ENCODE measurements at regions not wholly inside any gene's neighbourhood (a gene's known extent, or its start where the extent isn't known, plus 50 kb on each side); places are given as distances from the start of the nearest gene placed in this dataset.

GRCh38 chr11:91097083-91097482, 874.2 kb upstream of the CHORDC1 start:
- WGBS, 3 donors: 69 to 77% (median 74%) methylated on average over 2 of the region's 2 CpGs
- Histone ChIP-seq H3K27me3 (ENCODE audit: insufficient read depth in 3 of 3, low read length in 2 of 3) (no peaks in the 10 kb centered on the region), H3K36me3 (ENCODE audit: insufficient read depth in 1 of 2, low read depth in 1 of 2) (no peaks in the 10 kb centered on the region), H3K9me3 (no peaks in the 10 kb centered on the region), H3K4me1 (no peaks in the 10 kb centered on the region), H3K27ac (no peak overlapping the region), H3K4me3 (no peak overlapping the region)
- ATAC-seq: no peak
- intact Hi-C loops (cut with DNase I): no loop called here
- no peak for TF ChIP-seq CTCF (IDR thresholded peaks at IDR 0.05)
- DNase-seq: no peak

- no peaks in the 10 kb centered on the region for H3K4me1 ChIP-seq
- no peak for ATAC-seq
- no peaks in the 10 kb centered on the region for H3K27me3 ChIP-seq (ENCODE audit: insufficient read depth in 3 of 3, low read length in 2 of 3)
- no peak for TF ChIP-seq CTCF (IDR thresholded peaks at IDR 0.05)
- DNase-seq: no peak
- H3K36me3 ChIP-seq (ENCODE audit: insufficient read depth in 1 of 2, low read depth in 1 of 2): no peaks in the 10 kb centered on the region
- no peaks in the 10 kb centered on the region for H3K9me3 ChIP-seq
- H3K4me3 ChIP-seq: no peak overlapping the region
- intact Hi-C loops (cut with DNase I): no loop called here
- H3K27ac ChIP-seq: no peak overlapping the region
Measured at GRCh38 chr11:91093141-91093540, 870.3 kb upstream of the CHORDC1 start.

GRCh38 chr11:91091563-91091962, 868.7 kb upstream of the CHORDC1 start:
- no peak for DNase-seq
- Histone ChIP-seq H3K27ac (no peak overlapping the region), H3K4me3 (no peak overlapping the region), H3K4me1 (no peaks in the 10 kb centered on the region), H3K27me3 (ENCODE audit: insufficient read depth in 3 of 3, low read length in 2 of 3) (no peaks in the 10 kb centered on the region), H3K36me3 (ENCODE audit: insufficient read depth in 1 of 2, low read depth in 1 of 2) (no peaks in the 10 kb centered on the region), H3K9me3 (no peaks in the 10 kb centered on the region)
- no peak for ATAC-seq
- intact Hi-C loops (cut with DNase I): no loop called here
- no peak for TF ChIP-seq CTCF (IDR thresholded peaks at IDR 0.05)

- ATAC-seq: no peak
- Histone ChIP-seq H3K4me1 (no peaks in the 10 kb centered on the region), H3K27ac (no peak overlapping the region), H3K27me3 (ENCODE audit: insufficient read depth in 3 of 3, low read length in 2 of 3) (no peaks in the 10 kb centered on the region), H3K4me3 (no peak overlapping the region), H3K36me3 (ENCODE audit: insufficient read depth in 1 of 2, low read depth in 1 of 2) (no peaks in the 10 kb centered on the region), H3K9me3 (no peaks in the 10 kb centered on the region)
- intact Hi-C loops (cut with DNase I): no loop called here
- DNase-seq: no peak
- TF ChIP-seq CTCF (IDR thresholded peaks at IDR 0.05): no peak
- 47 to 73% (median 73%) methylated on average over 2 of the region's 2 CpGs for WGBS, 3 donors
Measured at GRCh38 chr11:91086028-91086427, 863.2 kb upstream of the CHORDC1 start.

- H3K27me3 ChIP-seq (ENCODE audit: insufficient read depth in 3 of 3, low read length in 2 of 3): no peaks in the 10 kb centered on the region
- H3K9me3 ChIP-seq: no peaks in the 10 kb centered on the region
- no peaks in the 10 kb centered on the region for H3K4me1 ChIP-seq
- ATAC-seq: no peak
- no peak for TF ChIP-seq CTCF (IDR thresholded peaks at IDR 0.05)
- H3K4me3 ChIP-seq: no peak overlapping the region
- no peaks in the 10 kb centered on the region for H3K36me3 ChIP-seq (ENCODE audit: insufficient read depth in 1 of 2, low read depth in 1 of 2)
- no peak overlapping the region for H3K27ac ChIP-seq
- no peak for DNase-seq
- intact Hi-C loops (cut with DNase I): no loop called here
- 55 to 87% (median 72%) methylated on average over 1 of the region's 1 CpG for WGBS, 3 donors
Measured at GRCh38 chr11:91082255-91082654, 859.4 kb upstream of the CHORDC1 start.

Measured in psoas muscle (tissue), 7 donors.